ENCODE measurements at regions not wholly inside any gene's neighbourhood (a gene's known extent, or its start where the extent isn't known, plus 50 kb on each side); places are given as distances from the start of the nearest gene placed in this dataset.

DNA sequence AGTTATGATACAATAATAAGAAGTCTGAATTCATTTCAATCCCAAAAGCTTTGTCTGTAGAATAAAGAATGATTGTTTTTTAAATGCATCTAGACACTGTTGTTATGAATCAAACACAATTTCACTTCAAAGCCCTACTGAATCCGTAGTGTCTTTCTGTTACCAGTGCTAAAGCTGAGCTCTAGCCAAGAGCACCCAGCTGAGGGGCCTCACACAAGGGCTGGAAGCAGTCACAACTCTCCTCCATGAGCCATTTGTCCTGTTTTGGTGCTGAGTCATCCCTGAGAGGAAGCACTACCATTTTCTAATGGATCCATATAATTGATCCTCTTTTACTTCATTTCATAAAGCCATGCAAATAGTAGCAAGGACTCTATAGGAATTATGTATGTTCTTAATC lies 158.2 kb upstream of the ANKRD28 start:
- H3K36me3 ChIP-seq (ENCODE audit: control insufficient read depth in 2 of 3, insufficient read depth in 3 of 3, low read length in 3 of 3): no peaks in the 10 kb centered on the region
- no peaks in the 10 kb centered on the region for H3K4me1 ChIP-seq (ENCODE audit: control insufficient read depth in 2 of 3, insufficient read depth in 2 of 3, low read depth in 1 of 3, low read length in 3 of 3)
- DNase-seq: peak in 1 of 5 donors; percentile 48
- no peak overlapping the region for H3K27ac ChIP-seq (ENCODE audit: low read depth in 2 of 2, low read length in 2 of 2)
- FAIRE-seq: no peak
- H3K27me3 ChIP-seq (ENCODE audit: control insufficient read depth, insufficient read depth, low read length): no peaks in the 10 kb centered on the region
- no peak overlapping the region for H3K4me3 ChIP-seq (ENCODE audit: low read length in 3 of 3)
- TF ChIP-seq, protein P1, sequence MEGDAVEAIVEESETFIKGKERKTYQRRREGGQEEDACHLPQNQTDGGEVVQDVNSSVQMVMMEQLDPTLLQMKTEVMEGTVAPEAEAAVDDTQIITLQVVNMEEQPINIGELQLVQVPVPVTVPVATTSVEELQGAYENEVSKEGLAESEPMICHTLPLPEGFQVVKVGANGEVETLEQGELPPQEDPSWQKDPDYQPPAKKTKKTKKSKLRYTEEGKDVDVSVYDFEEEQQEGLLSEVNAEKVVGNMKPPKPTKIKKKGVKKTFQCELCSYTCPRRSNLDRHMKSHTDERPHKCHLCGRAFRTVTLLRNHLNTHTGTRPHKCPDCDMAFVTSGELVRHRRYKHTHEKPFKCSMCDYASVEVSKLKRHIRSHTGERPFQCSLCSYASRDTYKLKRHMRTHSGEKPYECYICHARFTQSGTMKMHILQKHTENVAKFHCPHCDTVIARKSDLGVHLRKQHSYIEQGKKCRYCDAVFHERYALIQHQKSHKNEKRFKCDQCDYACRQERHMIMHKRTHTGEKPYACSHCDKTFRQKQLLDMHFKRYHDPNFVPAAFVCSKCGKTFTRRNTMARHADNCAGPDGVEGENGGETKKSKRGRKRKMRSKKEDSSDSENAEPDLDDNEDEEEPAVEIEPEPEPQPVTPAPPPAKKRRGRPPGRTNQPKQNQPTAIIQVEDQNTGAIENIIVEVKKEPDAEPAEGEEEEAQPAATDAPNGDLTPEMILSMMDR (IDR thresholded peaks at IDR 0.05; ENCODE audit: borderline replicate concordance, extremely low read depth, insufficient read depth): no peak
- no peak overlapping the region for H3K9ac ChIP-seq (ENCODE audit: low read length in 3 of 3)
- intact Hi-C loops (cut with DNase I): no loop called here
- no peaks in the 10 kb centered on the region for H3K9me3 ChIP-seq (ENCODE audit: control insufficient read depth in 2 of 3, insufficient read depth in 1 of 3, low read length in 3 of 3)

DNA sequence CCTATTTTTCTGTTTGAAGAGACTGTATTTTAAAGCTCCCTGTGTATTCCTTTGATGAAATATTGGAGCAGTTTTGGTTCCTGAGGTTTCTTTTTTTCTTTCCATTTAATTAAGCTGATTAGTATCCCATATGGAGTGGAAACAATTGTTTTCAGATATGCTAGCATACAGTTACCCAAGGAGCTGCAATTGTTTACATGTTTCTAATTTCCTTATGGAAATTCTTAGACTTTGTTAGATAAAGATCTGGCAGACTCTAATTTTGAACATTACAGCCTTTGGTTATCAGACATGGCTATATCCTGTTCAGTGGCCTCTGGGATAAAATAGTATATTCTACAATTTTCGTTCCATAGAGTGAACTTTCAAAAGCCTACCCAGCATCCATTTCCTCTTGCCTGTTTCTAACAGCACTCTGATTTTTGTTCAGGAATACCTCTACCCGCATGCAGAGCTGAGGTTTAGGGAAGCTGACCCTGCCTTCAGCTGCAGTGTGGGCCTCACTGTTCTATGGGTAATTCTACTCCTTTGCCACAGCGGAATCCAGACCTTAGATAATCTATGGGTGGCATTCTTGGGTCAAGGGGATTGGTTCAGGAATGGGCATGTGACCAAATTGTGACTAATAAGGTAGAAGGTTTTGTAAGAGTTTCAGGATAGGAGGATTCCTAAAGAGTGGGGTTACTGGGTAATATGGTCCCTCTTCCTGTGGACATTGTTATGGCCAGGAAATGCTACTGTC lies 161.1 kb upstream of the ANKRD28 start:
- Histone ChIP-seq H3K27ac (ENCODE audit: low read depth in 2 of 2, low read length in 2 of 2) (no peak overlapping the region), H3K9me3 (ENCODE audit: control insufficient read depth in 2 of 3, insufficient read depth in 1 of 3, low read length in 3 of 3) (no peaks in the 10 kb centered on the region), H3K36me3 (ENCODE audit: control insufficient read depth in 2 of 3, insufficient read depth in 3 of 3, low read length in 3 of 3) (no peaks in the 10 kb centered on the region), H3K4me1 (ENCODE audit: control insufficient read depth in 2 of 3, insufficient read depth in 2 of 3, low read depth in 1 of 3, low read length in 3 of 3) (no peaks in the 10 kb centered on the region), H3K9ac (ENCODE audit: low read length in 3 of 3) (no peak overlapping the region), H3K4me3 (ENCODE audit: low read length in 3 of 3) (no peak overlapping the region), H3K27me3 (ENCODE audit: control insufficient read depth, insufficient read depth, low read length) (no peaks in the 10 kb centered on the region)
- FAIRE-seq (no peak), DNase-seq (no peak)
- TF ChIP-seq, protein P1 (IDR thresholded peaks at IDR 0.05; ENCODE audit: borderline replicate concordance, extremely low read depth, insufficient read depth): no peak
- intact Hi-C loops (cut with DNase I): no loop called here

DNA sequence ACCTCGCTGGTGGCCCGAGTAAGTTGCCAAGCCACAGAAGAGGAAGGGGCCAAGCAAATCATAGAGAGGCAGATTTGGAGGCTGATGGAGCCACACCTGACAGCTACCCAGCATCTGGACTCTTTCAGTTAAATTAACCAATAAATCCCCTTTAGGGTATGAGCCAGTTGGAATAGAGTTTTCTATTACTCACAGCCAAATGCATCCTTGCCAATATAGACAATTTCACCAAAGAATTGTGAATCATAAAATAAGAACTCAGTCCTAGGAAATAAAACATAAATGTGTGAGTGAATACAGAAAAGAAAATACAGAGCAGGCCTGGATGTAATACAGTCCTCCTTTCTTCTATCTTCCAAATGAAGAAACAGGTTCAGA lies 161.6 kb upstream of the ANKRD28 start:
- FAIRE-seq (no peak), DNase-seq (no peak)
- Histone ChIP-seq H3K4me3 (ENCODE audit: low read length in 3 of 3) (no peak overlapping the region), H3K9me3 (ENCODE audit: control insufficient read depth in 2 of 3, insufficient read depth in 1 of 3, low read length in 3 of 3) (no peaks in the 10 kb centered on the region), H3K27ac (ENCODE audit: low read depth in 2 of 2, low read length in 2 of 2) (no peak overlapping the region), H3K27me3 (ENCODE audit: control insufficient read depth, insufficient read depth, low read length) (no peaks in the 10 kb centered on the region), H3K4me1 (ENCODE audit: control insufficient read depth in 2 of 3, insufficient read depth in 2 of 3, low read depth in 1 of 3, low read length in 3 of 3) (no peaks in the 10 kb centered on the region), H3K9ac (ENCODE audit: low read length in 3 of 3) (no peak overlapping the region), H3K36me3 (ENCODE audit: control insufficient read depth in 2 of 3, insufficient read depth in 3 of 3, low read length in 3 of 3) (no peaks in the 10 kb centered on the region)
- intact Hi-C loops (cut with DNase I): no loop called here
- TF ChIP-seq, protein P1 (IDR thresholded peaks at IDR 0.05; ENCODE audit: borderline replicate concordance, extremely low read depth, insufficient read depth): no peak

Data from kidney (tissue), 13 donors.